ENCODE measurements at regions not wholly inside any gene's neighbourhood (a gene's known extent, or its start where the extent isn't known, plus 50 kb on each side); places are given as distances from the start of the nearest gene placed in this dataset.

DNA sequence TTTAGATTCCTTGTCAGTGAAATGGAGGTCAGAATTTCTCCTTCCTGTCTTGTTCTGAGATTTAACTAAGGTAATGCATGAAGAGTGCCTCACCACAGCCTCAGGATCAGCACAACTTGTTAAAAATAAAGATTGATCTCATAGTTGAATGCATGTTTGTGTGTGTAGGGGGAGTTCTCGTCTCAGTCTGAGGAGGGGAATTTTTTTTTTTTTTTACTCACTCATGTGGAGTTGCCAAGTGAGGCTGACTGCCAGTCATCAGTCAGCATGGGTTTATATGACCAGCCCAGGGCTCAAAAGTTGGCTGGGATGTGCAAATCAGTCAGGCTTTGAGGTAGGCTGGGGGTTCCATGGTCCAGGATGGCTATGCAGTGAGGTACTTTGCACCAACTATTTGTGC, 113.2 kb downstream of the FANCF start:
- TF ChIP-seq, protein P1, sequence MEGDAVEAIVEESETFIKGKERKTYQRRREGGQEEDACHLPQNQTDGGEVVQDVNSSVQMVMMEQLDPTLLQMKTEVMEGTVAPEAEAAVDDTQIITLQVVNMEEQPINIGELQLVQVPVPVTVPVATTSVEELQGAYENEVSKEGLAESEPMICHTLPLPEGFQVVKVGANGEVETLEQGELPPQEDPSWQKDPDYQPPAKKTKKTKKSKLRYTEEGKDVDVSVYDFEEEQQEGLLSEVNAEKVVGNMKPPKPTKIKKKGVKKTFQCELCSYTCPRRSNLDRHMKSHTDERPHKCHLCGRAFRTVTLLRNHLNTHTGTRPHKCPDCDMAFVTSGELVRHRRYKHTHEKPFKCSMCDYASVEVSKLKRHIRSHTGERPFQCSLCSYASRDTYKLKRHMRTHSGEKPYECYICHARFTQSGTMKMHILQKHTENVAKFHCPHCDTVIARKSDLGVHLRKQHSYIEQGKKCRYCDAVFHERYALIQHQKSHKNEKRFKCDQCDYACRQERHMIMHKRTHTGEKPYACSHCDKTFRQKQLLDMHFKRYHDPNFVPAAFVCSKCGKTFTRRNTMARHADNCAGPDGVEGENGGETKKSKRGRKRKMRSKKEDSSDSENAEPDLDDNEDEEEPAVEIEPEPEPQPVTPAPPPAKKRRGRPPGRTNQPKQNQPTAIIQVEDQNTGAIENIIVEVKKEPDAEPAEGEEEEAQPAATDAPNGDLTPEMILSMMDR (IDR thresholded peaks at IDR 0.05) = no peak
- TF ChIP-seq POLR2AphosphoS5 (IDR thresholded peaks at IDR 0.05) = no peak
